Forelimb muscle (tissue), 1 donor: ENCODE measurements at regions not wholly inside any gene's neighbourhood (a gene's known extent, or its start where the extent isn't known, plus 50 kb on each side); places are given as distances from the start of the nearest gene placed in this dataset.

ENCODE experiments used
- DNase-seq: peaks from one replicate; pipeline ENCODE4 v3.0.0-alpha.2; 2013; ENCODE audit warnings: low read depth

DNA sequence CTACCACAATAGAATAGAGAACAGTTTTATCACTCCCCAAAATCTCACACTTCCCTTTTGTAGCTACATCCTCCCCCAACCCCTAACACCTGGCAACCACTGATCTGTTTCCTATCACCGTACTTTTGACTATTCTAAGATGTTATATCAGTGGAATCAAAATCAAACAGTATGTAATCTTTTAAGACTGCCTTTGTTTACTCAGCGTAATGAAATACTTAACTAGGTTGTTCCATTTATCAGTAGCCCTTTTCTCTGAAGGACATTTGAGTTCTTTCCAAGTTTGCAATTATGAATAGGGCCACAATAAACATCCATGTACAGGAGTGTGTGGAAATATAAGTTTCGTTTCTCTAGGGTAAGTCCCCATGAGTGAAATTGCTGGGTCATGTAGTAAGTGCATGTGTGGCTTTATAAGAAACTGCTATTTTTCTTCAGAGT, 372.3 kb downstream of the SV2B start:
- DNase-seq, result no peak

DNA sequence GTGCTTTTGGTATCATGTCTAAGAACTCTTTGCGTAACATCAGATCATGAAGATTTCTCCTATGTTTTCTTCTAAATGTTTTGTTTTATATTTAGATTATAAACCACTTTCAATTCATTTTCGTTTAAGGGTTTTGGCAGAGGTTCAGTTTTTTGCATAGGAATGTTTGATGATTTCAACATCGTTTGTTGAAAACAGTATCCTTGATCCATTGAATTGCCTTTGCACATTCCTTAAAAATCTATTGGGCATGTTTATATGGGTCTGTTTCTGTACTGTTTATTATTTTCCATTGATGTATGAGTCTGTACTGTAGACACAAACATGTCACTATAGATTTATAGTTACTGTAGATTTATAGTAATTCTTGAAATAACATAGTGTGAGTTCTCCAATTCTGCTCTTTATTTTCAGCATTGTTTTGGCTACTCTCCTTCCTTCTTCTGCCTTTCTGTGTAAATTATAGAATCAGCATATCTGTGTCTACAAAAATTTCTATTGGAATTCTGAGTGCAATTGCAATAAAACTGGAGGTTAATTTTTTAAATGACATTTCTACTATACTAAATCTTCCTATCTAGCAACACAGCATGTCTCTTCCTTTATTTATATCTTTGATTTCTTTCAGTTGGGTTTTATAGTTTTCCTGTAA, 374.0 kb downstream of the SV2B start:
- no peak for DNase-seq

DNA sequence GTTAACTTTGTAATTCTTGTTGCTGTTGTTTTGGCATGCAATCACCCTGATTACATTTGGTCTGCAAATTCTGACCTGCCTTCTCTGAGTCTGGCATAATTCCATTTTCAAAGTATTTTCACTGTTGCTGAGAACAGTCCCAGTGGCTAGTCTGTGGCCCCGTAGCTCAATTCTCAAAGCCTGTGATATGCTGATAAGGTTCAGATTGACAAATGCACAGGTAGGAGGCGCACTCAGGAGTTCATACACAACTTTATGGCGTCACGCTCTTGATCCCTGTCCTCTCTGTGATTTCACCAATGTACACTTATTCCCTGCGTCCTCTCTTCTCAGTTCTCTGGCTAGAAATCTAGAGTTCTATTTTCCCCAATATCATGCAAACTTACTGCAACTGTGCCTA, 376.6 kb upstream of the SLCO3A1 start:
- no peak for DNase-seq

DNA sequence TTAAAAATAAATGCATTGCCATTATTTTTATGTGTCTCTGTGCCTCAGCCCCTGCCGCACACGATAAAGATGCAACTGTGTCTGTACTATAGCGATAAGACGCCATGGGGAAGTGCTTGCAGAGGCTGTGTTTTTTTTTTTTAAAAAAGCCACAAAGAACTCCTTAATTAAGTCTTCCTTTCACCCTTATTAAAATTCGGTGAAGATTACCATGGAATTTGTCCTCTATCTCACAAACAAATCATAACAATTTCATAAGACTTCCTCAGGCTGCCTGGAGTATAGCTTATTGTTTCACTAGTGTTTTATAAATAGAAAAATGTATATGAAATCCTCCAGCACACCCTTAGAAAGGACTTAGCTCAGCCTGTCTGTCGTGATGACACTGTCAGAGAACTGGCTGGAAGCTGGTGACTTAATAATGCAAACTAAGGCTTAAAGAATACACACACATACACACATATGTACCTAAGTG, 374.8 kb upstream of the SLCO3A1 start:
- no peak for DNase-seq

DNA sequence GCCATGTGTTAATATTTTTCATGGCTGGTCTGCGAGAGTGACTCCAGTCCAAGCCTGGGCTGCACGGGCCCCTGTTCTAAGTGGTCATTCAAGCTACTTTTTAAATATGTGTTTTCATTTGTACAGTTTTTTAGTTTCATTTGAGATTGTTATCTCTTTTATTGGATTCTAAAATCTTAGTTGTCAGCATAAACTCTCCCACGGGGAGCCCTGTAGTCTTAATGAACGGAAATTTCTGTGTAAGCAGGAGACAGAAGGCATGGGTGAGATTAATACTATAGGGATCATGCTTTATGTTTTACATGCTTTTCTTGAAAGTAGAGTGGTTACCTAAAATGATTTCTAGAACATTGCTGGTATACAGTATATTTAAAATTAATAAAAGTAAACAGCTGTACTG, 373.1 kb upstream of the SLCO3A1 start:
- no peak for DNase-seq

DNA sequence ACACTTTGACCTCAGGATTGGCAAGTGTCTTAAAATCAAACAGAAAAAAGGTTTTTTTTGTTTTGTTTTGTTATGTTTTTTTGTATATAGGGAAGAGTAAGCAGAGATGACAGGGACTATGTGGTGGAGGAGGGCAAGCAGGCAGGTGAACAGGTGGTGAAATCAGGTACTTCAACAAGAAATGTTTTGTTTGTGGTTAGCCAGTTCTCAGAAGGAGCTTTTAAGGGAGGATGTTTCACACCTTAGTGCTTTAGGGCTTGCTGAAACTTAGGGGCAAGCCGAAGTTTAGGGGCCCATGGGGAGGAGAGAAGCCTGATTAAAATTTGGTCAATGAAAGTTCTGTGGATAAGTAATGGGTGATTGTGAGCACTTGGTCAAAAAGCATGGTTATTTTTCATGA, 370.7 kb upstream of the SLCO3A1 start:
- no peak for DNase-seq

DNA sequence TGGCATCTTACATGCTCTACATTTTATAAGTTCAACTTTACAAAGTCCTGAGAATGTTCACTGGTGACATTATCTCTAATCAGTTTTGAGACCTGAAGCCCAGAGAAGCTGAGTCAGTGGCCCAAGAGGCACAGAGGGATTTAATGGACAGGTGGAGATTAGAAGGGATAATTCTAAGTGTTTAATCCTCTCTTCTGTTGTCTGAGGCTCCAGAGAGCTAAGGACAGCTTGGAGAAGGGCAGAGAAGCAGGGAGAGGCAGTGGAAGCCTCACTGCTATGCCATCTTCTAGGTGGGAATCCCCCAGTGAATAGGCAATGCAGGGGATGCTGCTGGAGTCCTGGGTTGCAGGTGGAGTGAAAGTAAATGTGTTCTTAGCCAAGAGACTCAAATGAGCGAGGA, 369.4 kb upstream of the SLCO3A1 start:
- DNase-seq, result no peak

DNA sequence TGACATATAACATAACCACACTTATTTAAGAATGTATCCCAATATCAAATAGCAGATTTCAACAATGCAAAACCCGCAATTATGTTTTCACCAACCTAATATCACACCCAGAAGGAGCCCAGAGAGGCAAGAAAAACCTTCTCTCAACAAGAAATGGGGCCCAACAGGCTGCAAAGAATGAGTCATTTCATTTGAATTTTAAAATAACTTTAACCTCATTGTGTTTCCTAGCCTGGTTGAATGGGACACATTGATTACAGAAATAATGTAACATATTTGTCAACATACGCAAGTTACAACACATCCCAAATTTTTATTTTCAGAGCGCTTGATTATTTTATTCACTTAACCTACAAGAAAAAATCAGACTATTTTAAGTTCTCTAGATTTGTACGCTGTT, 365.1 kb upstream of the SLCO3A1 start:
- no peak for DNase-seq

DNA sequence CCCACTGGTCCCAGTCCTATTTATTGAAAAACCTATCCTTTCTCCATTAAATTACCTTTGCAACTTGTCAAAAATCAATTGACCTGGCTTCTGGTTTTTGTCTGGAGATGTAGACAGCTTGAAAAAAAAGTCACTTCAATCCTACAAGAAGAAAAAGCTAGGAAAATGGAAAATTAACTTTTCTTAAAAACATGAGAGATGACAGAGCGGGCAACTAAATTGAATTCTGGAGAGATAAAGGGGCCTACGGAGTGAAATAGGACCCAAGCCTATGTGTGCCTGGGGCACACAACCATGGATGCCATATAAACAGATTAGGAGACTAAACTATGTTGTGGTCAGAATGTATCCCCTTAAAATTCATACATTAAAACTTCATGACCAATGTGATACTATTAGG, 363.3 kb upstream of the SLCO3A1 start:
- DNase-seq, result no peak

DNA sequence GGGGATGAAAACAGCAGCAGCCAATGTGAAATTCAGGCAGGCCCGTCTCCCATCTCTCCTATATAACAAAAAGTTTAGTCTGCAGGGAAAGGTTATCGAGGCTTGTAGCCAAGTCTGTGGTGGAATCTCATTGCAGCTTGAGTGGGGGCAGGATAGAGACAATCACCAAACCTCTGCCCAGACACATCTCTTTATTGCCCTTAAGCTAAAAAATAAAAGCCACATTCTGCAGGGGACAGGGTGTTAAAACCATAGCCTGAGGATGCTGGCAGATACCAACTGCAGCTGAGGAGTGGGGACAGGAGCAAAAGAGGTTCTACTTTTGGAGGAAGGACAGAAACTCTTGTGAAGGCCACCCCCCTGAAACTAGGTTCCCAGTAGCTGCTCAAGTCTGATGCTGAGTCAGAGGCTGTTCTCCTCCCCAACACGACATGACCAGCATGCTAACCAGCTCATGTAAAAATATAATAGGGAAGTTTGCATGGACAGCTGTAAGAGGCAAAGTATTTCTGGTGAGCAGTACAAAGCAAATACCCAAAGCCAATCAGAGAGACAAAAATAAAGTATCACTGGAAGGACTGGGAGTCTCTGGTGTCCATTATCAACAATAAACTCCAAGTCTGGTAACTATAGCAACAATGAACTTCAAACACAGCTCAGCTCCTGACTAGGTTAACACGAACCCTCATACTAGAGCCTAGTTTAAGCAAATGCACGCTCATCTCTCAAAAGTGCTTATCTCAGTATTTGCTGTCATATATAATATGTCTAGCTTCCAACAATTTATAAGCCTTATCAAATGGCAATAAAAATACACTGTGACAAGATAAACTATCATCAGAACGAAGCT, 362.2 kb upstream of the SLCO3A1 start:
- DNase-seq, result no peak

DNA sequence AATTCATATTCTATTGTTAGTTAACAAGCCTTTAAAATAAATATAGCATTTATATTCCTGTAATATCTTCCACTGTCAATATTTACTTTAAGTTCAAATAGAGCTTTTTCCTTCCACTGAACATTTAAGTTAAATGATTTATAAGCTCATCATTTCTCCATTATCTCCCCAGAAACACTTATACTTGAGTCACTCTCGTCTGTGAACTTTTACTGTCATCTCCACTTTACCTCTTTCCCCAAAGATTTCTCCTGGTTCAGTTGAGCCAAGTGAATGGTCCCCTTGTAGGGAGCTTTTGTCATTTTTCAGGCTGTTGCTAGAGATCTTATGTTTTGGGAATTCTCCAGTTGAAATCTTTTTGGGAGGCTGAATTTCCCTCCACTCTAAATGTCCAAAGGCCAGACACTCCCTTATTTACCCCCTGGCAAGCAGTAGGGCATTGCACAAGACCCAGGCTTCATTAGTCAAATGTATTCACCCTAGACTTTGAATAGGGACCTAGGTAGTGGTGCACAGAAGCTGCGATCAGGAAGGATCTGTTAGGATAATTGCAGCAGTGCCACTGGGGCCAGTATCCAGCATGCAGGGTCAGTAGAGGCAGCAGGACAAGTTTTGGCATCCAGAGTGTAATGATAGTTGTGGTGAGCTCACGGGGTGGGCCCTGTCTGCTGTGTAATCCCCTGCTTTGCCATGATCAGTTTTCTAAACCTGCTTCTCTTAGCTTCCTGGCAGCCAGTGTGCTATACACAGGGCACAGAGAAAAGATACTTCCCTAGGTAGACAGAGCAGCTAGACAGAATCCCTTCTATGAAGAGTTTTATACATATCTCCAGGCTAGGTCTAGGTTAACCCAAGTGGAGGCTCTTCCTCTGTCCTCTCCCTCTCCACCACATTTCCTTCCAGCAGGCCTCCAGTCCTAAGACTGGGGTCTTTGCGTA, 356.5 kb upstream of the SLCO3A1 start:
- no peak for DNase-seq

DNA sequence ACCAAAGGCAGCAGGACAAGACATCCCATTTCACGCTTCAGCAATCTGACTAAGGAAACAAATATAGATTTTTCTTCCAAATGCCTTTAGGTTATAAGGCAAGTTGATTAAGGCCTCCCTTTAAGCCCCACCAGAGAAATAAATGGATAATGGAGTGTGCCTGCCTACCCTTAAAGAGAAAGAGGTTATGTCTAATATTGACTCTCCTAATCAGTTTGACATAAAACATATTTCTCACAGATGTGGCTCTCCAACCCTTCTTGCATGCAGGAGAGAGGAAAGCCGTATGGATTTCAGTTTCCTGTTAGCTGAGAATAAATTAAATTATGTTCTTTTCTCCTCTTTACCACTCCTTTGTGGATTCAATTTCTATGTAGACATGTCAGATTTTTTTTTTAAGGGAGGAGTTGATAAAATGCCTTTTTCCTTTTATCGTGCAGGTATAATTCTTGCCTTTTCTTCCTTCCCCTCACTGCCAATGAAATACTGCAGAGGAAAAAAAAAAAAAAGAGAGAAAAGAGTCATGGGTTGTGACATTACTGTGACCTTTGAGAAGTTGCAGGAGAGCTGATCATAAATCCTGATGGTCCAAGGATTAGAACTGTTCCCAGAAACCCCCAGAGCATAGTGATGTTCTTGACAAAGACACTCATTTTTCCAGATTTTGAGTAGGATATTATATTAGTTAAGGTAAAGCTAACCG, 355.3 kb upstream of the SLCO3A1 start:
- no peak for DNase-seq

DNA sequence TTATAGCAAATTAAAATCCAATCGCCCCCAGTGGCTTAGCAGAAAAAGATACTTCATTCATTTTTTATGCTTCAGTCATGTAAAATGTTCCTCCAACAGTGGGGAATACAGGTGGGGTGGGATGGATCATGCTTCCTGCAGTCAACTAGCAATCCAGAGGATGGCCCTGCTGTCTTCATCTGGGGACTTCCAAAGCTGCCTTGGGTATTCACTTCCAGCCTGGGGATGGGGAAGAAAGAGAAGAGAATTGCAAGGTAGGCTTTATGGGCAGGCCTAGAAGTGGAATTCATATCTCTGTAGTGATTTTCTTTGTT, 354.8 kb upstream of the SLCO3A1 start:
- DNase-seq, result no peak

DNA sequence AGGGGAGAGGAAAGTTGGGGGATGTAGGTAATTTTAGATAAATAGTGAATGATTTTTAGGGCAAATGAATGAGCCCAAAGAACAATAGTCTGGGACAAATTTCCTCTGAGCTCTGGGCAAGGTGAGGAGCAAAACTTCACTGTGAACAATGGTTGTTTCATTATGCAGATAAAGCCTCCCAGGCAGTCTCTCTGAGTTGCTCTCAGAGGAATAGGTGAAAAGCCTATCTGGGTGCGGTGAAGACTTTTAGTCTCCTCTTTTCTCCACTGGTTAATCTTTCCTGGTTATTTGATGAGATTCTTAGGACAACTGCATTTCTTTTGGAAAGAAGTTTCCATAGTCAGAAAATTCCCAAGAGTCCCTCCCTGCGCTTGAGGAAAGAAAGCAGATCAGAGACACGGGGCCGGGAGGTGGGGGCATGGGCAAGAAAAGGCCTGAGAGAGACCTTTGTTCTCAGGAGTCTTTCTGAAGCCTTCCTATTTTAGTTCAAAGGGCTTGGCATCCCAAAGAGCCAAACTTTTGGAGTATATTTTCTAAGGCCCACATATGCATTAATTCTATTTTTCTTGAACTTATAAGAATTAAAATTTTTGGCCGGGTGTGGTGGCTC, 353.6 kb upstream of the SLCO3A1 start:
- no peak for DNase-seq

DNA sequence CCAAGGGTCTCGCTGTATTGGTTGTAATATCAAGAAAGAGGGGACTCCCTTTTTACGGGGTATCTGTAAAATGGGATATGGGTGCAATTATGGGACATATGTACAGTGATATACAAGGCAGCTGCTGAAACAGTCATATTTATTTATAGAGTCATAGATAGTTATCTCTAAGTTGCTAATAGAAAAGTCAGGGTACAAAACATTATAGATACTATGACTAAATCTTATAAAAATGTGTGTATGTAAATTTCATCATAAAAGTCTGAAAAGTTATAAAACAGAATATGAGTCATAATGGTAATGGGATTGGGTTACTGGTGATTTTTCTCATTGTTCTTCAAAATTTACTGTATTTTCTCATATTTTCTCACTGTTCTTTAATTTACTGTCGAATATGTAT, 344.9 kb upstream of the SLCO3A1 start:
- no peak for DNase-seq

DNA sequence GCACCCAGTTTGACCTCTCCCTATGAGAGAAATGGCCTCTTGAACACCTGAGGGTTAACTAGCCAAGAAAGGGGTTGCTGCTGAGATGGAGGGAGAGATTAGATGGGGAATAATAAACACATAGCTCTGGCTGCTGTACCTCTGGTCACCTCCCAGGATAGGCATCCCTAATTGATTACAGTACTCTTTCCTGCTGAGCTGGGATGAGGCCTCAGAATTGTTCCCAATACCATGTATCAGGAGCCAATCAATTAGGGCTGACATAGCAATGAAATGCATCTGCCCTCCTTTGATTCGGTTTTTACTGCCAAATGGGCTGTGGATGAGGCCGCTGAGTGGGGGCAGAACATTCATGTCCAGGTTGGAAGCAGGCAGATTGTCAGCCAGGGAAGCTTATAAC, 339.4 kb upstream of the SLCO3A1 start:
- DNase-seq, result no peak

DNA sequence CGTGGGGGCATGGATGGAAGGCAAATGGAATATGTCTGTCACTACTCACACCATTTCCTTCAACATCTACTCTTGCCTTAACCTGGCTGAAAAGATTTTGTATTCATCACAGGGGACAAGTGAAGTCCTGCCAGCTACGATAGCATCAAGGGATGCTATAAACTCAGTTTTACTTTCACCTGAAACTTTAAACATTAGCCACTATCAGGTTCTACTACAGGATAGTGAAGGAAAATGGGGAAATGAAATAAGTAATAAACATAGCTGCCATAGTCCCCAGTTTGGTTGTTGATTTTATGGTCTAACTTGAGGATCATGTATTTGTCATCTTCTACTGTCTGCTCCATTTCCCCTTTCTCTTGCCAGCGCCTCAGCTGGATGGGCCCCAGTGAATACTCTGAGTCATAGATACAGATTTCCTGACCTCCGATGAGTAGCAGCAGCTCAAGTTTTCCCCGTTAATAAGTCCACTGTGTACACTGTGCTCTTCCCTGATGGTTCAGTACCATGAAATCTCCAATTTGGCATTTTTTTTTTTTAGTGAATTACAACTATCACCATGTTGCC, 338.2 kb upstream of the SLCO3A1 start:
- DNase-seq, result no peak

DNA sequence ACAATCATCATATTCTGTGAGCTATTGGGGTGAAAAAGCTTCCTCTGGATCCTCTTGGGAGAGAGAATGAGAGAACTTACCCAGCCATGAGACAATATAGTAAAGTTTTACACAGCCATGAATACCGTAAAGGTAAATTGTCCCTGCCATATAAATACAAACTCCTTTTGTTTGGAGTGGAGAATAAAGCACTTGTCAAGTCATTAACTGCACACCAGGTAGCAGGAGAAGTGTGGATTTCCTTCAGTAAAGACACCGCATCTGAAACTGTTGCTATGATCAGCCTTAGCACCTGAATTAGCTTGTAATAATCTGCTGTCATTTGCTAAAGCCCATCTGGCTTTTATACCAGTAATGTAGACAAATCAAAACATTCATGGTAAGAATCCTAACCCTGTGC, 336.6 kb upstream of the SLCO3A1 start:
- no peak for DNase-seq

DNA sequence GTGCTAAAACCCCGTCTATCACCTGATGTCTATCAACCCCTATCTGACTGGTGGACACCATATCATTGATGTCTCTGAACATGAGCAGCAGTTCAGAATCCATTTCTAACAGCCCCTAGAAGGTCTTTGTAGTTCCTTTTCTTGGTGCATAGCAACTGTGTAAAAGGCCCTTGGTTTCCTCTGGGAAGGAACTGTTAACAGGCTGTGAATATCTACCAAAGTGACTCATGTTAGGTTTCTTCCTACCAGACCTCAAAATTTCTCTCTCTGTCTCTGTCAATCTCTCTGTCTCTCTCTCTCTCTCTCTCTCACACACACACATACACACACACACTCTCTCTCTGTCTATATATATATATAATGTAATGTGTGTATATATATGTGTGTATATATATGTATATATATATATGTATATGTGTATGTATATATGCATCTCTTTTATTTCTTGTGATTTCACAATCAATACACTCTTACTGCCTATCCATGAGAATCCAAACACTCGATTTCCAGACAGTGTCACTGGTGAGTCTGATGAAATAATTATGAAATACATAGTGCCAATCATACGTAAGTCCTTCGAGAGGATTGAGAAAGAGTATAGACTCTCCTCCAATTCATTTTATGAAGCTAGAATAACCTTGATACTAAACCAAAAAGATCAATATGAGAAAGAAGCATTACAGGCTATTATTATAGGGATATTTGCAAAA, 335.9 kb upstream of the SLCO3A1 start:
- no peak for DNase-seq

DNA sequence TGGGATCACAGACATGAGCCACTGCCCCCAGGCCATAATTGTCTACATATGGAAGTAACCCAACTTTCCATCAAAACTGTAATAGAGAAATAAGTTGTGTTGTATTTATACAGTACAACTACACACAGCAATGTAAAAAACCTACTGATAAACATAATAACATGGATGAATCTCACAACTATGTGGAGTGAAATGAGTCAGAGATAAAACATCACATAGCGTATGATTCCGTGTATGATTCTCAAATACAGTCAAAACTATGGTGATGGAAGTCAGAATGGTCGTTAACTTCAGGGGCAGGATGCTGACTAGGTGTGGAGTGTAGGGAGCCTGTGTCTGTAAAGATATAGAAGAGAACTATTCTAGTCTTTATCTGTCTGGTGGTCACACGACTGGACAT, 332.7 kb upstream of the SLCO3A1 start:
- no peak for DNase-seq
